GDM1 (cell line): ENCODE measurements at regions not wholly inside any gene's neighbourhood (a gene's known extent, or its start where the extent isn't known, plus 50 kb on each side); places are given as distances from the start of the nearest gene placed in this dataset.
"Not testable (repeated sequence)": the region's sequence is repeated elsewhere in the genome, so short reads cannot be mapped to it uniquely, and the experiment has no call there.

Experiments
- DNase-seq: peaks from one replicate; lab custom pipeline; 2025; lab: John Stamatoyannopoulos, UW

DNA sequence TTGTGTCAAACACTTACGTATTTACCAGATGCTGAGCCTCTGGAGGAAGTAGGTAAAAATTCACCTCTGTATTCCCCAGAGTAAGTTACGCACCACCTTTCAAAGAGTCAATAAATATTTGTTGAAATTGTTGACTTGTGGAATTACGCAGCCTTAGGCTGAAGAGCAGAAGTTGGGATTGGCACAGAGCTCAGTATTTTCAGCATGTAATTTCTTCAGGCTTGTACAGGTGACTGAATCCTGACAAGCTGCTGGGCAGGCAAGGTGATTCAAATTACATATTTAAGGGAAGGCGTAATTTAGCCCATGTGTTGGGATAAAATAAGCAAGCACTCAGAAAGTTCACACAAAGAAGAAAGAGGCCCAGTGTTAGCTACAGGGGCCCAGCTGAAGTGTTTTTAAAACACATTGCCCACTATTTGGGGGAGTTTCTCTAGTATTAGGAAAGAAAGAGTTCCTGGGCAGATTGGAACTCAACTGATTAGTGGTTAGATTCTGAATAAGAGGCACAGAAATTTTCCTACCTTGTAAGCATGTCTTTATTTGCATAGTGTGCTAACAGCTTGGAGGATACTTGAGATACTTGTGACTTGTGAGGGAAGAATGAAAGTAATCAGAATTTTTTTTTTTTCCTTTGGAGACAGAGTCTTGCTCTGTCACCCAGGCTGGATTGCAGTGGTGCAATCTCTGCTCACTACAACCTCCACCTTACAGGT is 165.3 kb upstream of the FBXL7 start:
- DNase-seq: no peak

- DNase-seq: no peak
Measured at GRCh38 chr5:15333091-15333490, 166.9 kb upstream of the FBXL7 start.

DNA sequence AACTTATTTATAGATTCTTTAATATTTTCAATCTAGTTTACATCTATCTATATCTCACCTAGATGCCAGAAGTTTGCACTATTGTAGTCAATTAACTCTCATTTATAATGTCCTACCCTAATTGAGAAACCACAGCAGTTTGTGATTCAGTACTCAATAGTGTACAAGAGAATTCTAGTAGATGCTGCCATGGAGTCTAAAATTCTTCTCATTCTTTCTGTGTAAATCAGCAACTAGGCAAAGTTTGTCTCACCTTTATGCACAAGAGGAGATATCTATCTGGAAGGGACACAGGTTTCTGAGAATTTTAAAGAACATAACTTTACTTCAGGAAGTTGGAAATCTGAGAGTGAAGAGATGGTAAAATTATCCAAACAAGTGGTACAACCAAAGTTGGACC is 173.0 kb upstream of the FBXL7 start:
- DNase-seq: no peak

DNA sequence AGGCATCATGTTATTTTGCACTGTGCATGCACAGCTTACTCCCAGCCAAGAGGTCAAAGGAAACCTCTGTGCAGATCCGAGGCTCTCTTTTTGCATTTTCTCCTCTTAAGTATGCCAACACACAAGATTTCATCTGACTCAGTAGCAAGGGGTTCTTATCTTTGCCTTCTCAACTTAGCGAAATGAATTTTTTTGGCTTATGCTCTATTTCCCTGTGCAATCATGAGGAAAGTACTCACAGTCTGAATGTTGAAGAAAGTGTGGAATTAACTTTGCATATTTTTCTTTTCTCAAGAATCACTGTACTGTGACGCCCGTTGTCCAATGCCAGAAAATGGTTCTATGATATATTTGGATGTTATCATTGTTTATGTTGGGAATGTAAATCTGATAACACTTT is 173.5 kb upstream of the FBXL7 start:
- DNase-seq: no peak

DNA sequence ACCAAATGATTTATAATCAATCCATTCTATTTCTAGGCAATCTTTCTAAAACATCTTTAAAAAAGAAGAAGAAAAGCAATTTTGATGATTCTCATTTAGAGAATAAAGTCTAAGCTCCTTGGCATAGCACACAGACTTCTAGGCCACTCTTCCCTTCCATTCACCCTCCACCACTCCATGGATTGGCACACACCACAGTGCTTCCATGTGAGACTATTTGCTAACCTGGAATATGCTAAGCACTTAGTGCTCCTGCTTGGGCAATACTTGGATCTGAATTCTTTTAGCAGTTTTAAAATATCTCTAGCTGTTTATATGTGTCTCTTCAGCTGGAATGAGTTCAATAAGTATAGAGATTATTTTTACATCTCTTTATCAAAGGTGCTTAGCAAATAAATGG is 177.6 kb upstream of the FBXL7 start:
- DNase-seq: no peak

DNA sequence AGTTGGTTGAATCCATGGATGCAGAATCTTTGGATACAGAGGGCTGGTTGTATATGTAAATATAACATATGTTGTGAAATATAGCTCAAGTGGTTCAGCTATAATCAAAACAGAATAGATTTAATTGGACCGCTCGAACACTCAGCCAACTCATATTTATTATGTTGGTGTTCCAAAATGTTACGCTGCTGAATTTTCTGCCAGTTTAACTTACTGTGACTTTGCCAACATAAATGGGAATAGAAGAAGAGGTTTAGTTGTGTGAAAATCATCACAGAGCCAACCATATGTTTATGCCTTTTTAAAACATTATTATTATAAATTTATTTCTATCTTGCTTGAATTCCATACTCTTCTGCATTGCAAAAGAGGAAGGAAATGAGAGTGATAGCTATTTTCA is 178.2 kb upstream of the FBXL7 start:
- no peak for DNase-seq

DNA sequence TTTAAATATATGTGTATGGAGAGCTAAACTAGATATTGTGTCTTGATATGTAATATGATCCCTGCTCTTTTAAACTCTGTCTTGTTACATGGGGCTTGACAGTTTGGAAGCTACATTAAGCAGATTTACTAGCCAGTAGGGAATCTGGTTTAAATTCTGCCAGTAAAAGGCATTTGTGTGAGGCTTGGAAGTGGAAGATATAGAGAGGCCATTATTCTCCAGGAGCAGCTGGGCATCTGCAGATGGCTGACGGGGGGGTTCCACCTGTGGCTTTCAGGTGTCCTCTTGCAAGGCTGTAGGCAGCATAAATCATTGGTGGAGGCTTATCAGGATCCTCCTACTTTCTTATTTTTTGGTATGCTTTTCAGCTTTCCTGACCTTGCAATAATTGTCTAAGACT is 179.1 kb upstream of the FBXL7 start:
- no peak for DNase-seq

GRCh38 chr5:15304914-15305834 is 194.8 kb upstream of the FBXL7 start:
- no peak for DNase-seq

DNA sequence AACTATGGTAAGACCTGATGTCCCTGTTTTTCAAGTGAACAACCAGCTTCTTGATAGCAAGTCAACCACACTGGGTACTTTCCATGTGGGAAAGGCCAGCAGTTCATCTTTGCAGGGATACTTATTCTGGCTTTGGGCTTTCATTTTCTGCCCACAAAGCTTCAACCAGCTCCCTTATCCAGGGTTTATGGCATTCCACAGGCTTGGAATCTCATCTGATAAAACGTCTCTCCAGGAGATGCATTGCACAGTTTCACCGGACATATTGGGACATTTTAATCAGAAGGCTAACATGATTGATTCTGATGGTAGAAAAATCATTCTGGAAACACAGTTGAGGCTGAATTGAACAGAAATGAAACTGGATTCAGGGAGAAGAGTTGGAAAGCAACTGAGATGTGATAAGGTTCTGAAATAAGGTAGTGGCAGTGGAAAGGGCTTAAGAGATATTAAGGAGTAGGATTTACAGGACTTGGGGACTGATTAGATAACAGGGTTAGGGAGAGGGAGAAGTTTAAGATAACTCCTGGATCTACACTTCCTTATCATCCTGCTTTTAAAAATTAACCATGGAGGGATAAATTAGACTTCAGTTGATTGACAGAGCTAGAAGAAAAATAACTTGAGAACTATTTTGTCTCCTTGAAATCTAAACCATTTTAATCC is 195.8 kb upstream of the FBXL7 start:
- no peak for DNase-seq

GRCh38 chr5:15300141-15300540 is 199.8 kb upstream of the FBXL7 start:
- no peak for DNase-seq

DNA sequence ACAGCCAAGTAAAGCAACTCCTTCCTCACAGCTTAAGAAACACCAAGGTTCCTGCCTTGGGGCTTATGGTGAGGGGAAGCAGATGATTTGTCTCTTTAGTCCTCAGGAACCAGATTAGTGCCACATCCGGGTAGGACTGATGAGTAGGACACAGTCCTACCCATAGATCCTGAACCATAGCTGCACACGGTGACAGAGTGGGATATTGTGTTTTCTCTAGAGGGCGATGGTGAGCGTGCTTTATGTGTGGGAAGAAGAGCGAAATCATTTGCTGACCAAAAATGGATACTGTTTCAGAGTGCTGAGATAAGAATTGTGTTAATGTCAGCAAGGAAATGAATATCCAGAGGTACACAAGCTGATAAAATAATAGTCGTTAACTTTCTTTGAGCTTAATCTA is 209.0 kb upstream of the FBXL7 start:
- no peak for DNase-seq

GRCh38 chr5:15286650-15287049 is 213.3 kb upstream of the FBXL7 start:
- no peak for DNase-seq

- no peak for DNase-seq
Measured at GRCh38 chr5:15285901-15286583, 213.9 kb upstream of the FBXL7 start.

DNA sequence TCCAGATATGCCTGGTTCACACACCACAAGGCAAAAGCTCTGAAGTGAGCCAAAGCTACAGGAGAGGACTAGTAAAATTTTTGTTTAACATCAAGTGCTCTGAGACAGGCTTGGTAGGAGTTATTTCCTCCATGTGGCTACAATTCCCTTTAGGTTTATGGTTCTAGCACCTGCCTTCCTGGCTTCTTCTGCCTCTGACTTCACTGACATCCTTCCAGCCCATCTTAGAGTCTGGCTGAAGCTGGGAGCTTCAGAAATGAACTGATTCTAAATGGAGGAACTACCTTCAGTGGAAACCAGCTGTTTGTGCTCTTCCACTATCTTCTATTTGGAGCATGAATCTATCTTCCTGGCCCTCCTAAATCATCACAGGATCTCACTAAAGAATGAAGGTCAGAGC is 215.3 kb upstream of the FBXL7 start:
- DNase-seq: no peak

DNA sequence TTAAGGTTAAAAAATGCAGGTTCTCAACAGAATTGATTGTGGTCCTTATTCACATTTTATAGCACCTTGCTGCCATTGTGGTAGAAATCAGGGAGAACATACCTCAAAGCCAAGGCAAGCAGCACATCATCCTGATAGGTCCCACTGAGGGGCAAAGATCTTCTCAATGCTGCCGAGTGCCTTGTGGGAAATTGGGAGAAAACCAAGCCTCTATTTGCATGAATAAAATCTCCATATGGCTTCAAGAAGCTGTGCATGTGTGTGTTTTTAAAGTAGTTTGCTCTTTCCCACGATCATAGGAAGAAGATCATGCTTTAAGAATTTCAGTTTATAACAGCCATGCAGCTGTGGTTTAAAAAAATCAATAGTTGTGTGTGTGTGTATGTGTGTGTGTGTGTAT is 216.9 kb upstream of the FBXL7 start:
- DNase-seq: no peak

GRCh38 chr5:15282611-15283010 is 217.4 kb upstream of the FBXL7 start:
- DNase-seq: no peak

- DNase-seq: not testable (repeated sequence)
Measured at GRCh38 chr5:15271596-15271995, 228.4 kb upstream of the FBXL7 start.

GRCh38 chr5:15267966-15268365 is 232.0 kb upstream of the FBXL7 start:
- DNase-seq: no peak

DNA sequence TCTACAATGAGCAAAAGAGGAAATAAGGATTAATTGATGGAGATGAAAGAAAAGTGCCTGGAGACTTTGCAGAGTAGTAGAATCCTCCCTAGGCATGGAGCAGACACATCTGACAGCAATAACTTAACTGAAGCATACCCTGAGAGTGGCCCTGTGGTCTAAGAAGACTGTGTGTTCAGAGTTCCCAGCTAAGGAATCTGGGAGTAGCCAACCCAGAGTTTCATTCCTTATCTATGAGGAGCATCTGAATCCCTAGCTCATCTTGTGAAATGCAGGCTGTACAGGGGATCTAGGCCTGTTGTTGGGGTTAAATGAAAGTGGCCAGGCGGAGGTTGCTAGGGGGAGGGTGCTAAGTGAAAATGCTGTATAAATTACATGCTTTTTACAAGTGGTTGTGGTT is 233.1 kb upstream of the FBXL7 start:
- no peak for DNase-seq

GRCh38 chr5:15266229-15266628 is 233.8 kb upstream of the FBXL7 start:
- DNase-seq: no peak

GRCh38 chr5:15263942-15264341 is 236.0 kb upstream of the FBXL7 start:
- DNase-seq: no peak

DNA sequence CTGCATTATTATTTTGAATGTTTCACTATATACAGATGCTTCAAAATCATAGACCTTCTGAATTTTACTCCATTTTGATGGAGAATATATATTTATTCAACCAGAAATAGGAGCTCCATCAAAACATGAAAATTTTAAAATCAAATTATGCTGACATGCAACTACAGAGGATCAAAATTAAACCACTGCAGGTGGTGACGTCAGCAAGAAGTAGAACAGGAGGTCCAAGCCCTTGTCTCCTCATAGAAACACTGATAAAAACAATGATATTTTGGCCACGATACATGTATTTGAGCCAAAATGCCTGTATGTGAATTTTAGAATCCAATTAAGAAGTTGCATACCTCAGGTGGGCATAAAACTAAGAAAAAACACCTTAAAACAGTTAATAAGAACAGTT is 236.6 kb upstream of the FBXL7 start:
- DNase-seq: no peak
